GM12878 (cell line): ENCODE measurements at regions not wholly inside any gene's neighbourhood (a gene's known extent, or its start where the extent isn't known, plus 50 kb on each side); places are given as distances from the start of the nearest gene placed in this dataset.

ENCODE experiments used
- ATAC-seq: fragments of 200-7000 bp; cut with Tn5 transposase; 3 replicates; pipeline ENCODE4 v1.9.1; 2020; ENCODE audit warnings: mild to moderate bottlenecking, moderate library complexity
- BruUV-seq: library from RNA; stranded (reverse); fragments of 400-500 nt; replicated peaks from 2 replicates; lab custom pipeline; 2021; lab: Mats Ljungman, UMichigan
- CTCF ChIA-PET: fragments of 300-600 bp; sonication (Branson Sonifier 250); formaldehyde crosslinking; extraction: SDS; loops from one replicate; lab custom pipeline; 2021; ENCODE audit warnings: inconsistent platforms; lab: Yijun Ruan, JAX
- POLR2A ChIA-PET: fragments of 350-600 bp; formaldehyde crosslinking; extraction: SDS; loops from one replicate; lab custom pipeline; 2021; ENCODE audit warnings: inconsistent platforms; lab: Charles Lee
- RAD21 ChIA-PET: fragments of 300-600 bp; sonication (Branson Sonifier 250); formaldehyde crosslinking; loops from one replicate; lab custom pipeline; 2023; ENCODE audit warnings: antibody characterized with exemption; ENCODE audit not compliant: unreplicated experiment; lab: Charles Lee
- SMC1A ChIA-PET: fragments of 300-600 bp; sonication (Branson Sonifier 250); formaldehyde crosslinking; loops from one replicate; lab custom pipeline; 2023; ENCODE audit not compliant: unreplicated experiment, uncharacterized antibody; lab: Charles Lee
- DNase-seq: peaks from one replicate; pipeline ENCODE4 v3.0.0-alpha.2; 2011; ENCODE audit warnings: low read depth, low spot score
- FAIRE-seq: peaks from 3 replicates; lab custom pipeline; 2011; peaks lifted over from hg19 to GRCh38; lab: Jason Lieb, UNC
- H2AFZ ChIP-seq: 2 replicates; pipeline ENCODE4 v1.6.0; 2011; ENCODE audit warnings: low read depth, low read length, control low read depth; ENCODE audit not compliant: control insufficient read depth
- H3K27ac ChIP-seq: 2 replicates; pipeline ENCODE4 v1.5.1; 2011; ENCODE audit warnings: control low read depth; ENCODE audit not compliant: control insufficient read depth, insufficient read depth
- H3K27me3 ChIP-seq, 2 experiments: replicated peaks in 1 of 2; 2 replicates each; pipeline versions ENCODE4 v1.6.0 to v1.6.1; 2011; ENCODE audit warnings: low read length in 1 of 2; ENCODE audit not compliant: control insufficient read depth in 2 of 2, insufficient read depth in 2 of 2
- H3K36me3 ChIP-seq, 2 experiments: 2 replicates each; pipeline ENCODE4 v1.5.1; 2011; ENCODE audit warnings: low read length in 1 of 2; ENCODE audit not compliant: control insufficient read depth in 2 of 2, insufficient read depth in 2 of 2
- H3K4me1 ChIP-seq: 2 replicates; pipeline ENCODE4 v1.6.1; 2011; ENCODE audit warnings: mild to moderate bottlenecking, low read length, moderate library complexity, mixed read lengths; ENCODE audit not compliant: control insufficient read depth, insufficient read depth
- H3K4me2 ChIP-seq: 2 replicates; pipeline ENCODE4 v1.6.0; 2011; ENCODE audit warnings: control low read depth; ENCODE audit not compliant: control insufficient read depth, insufficient read depth
- H3K4me3 ChIP-seq: fragments of 200-600 bp; sonication (generic); 2 replicates; pipeline ENCODE4 v1.5.1; 2016
- H3K79me2 ChIP-seq: 2 replicates; pipeline ENCODE4 v1.6.0; 2011; ENCODE audit warnings: low read length; ENCODE audit not compliant: control insufficient read depth, insufficient read depth
- H3K9ac ChIP-seq: 2 replicates; pipeline ENCODE4 v1.8.0; 2011; ENCODE audit warnings: low read length, control low read depth, mixed read lengths; ENCODE audit not compliant: control insufficient read depth, insufficient read depth
- H3K9me3 ChIP-seq: replicated peaks from 3 replicates; pipeline ENCODE4 v1.5.1; 2011; ENCODE audit warnings: mild to moderate bottlenecking, low read length; ENCODE audit not compliant: control insufficient read depth, insufficient read depth
- H4K20me1 ChIP-seq: 2 replicates; pipeline ENCODE4 v1.6.0; 2011; ENCODE audit not compliant: control insufficient read depth, insufficient read depth
- FOXM1 ChIP-seq: IDR thresholded peaks from 2 replicates; pipeline ENCODE4 v1.6.1; 2012; ENCODE audit warnings: low read depth, mild to moderate bottlenecking, inconsistent platforms, low read length, moderate library complexity
- GATAD2B ChIP-seq: fragments of 450-650 bp; conservative IDR thresholded peaks from 2 replicates; pipeline ENCODE4 v1.6.1; 2017; ENCODE audit warnings: low read depth, mild to moderate bottlenecking, moderate library complexity
- HDAC6 ChIP-seq: fragments of 200-600 bp; sonication (generic); IDR thresholded peaks from one replicate; pipeline ENCODE4 v1.8.0; 2017; ENCODE audit warnings: antibody characterized with exemption; ENCODE audit not compliant: unreplicated experiment
- SRF ChIP-seq, 2 experiments: IDR thresholded peaks; 2 replicates each; pipeline ENCODE4 v1.6.1; 2011; ENCODE audit warnings: low read depth in 2 of 2, low read length in 2 of 2, mild to moderate bottlenecking in 1 of 2, moderate library complexity in 1 of 2
- in situ Hi-C: fragments of 300-500 bp; cut with MboI; formaldehyde crosslinking; loops from 9 replicates; pipeline ENCODE4 v1.14.3; 2018; ENCODE audit warnings: mixed read lengths
- intact Hi-C: fragments of 100-400 bp; cut with micrococcal nuclease; formaldehyde crosslinking; loops from one replicate; pipeline ENCODE4 v1.14.2; 2022; ENCODE audit not compliant: unreplicated experiment
- TF ChIP-seq, protein P1 (sequence below): IDR thresholded peaks from 2 replicates; pipeline ENCODE4 v1.6.1; 2011; ENCODE audit warnings: mild to moderate bottlenecking, low read depth, low read length, moderate library complexity; ENCODE audit not compliant: insufficient replicate concordance
- TF ChIP-seq, protein P2 (sequence below): fragments of 450-650 bp; IDR thresholded peaks from 2 replicates; pipeline ENCODE4 v1.6.1; 2017; ENCODE audit warnings: mild to moderate bottlenecking
- TF ChIP-seq, protein P3 (sequence below): fragments of 450-650 bp; IDR thresholded peaks from 2 replicates; pipeline ENCODE4 v1.6.1; 2017; ENCODE audit warnings: antibody characterized with exemption, mild to moderate bottlenecking, moderate library complexity

DNA sequence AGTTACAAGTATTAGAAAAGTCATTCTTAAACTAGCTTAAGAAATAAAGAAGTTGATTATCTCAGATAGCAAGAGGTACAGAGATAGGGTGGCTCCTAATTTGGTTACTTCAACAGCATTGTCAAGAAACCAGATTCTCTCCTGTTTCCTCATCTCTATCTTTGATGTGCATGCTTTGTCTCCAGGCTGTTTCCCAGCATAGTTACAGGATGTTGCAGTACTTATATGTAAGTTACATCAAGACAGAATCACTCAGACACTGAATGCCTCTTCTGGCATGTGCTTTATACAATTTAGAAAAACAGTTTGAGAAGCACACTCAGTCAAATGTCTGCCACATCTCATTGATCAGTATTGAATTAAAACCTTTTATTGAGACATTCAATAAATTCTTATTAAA is 189.5 kb upstream of the UBE2E3 start:
- TF ChIP-seq FOXM1 (no peak), GATAD2B (no peak), SRF (IDR thresholded peaks at IDR 0.05; ENCODE audit: low read depth in 2 of 2, low read length in 2 of 2) (no peak), HDAC6 (no peak)
- TF ChIP-seq, protein P1, sequence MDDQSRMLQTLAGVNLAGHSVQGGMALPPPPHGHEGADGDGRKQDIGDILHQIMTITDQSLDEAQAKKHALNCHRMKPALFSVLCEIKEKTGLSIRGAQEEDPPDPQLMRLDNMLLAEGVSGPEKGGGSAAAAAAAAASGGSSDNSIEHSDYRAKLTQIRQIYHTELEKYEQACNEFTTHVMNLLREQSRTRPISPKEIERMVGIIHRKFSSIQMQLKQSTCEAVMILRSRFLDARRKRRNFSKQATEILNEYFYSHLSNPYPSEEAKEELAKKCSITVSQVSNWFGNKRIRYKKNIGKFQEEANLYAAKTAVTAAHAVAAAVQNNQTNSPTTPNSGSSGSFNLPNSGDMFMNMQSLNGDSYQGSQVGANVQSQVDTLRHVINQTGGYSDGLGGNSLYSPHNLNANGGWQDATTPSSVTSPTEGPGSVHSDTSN = no peak
- TF ChIP-seq, protein P2, sequence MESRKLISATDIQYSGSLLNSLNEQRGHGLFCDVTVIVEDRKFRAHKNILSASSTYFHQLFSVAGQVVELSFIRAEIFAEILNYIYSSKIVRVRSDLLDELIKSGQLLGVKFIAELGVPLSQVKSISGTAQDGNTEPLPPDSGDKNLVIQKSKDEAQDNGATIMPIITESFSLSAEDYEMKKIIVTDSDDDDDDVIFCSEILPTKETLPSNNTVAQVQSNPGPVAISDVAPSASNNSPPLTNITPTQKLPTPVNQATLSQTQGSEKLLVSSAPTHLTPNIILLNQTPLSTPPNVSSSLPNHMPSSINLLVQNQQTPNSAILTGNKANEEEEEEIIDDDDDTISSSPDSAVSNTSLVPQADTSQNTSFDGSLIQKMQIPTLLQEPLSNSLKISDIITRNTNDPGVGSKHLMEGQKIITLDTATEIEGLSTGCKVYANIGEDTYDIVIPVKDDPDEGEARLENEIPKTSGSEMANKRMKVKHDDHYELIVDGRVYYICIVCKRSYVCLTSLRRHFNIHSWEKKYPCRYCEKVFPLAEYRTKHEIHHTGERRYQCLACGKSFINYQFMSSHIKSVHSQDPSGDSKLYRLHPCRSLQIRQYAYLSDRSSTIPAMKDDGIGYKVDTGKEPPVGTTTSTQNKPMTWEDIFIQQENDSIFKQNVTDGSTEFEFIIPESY = no peak
- TF ChIP-seq, protein P3, sequence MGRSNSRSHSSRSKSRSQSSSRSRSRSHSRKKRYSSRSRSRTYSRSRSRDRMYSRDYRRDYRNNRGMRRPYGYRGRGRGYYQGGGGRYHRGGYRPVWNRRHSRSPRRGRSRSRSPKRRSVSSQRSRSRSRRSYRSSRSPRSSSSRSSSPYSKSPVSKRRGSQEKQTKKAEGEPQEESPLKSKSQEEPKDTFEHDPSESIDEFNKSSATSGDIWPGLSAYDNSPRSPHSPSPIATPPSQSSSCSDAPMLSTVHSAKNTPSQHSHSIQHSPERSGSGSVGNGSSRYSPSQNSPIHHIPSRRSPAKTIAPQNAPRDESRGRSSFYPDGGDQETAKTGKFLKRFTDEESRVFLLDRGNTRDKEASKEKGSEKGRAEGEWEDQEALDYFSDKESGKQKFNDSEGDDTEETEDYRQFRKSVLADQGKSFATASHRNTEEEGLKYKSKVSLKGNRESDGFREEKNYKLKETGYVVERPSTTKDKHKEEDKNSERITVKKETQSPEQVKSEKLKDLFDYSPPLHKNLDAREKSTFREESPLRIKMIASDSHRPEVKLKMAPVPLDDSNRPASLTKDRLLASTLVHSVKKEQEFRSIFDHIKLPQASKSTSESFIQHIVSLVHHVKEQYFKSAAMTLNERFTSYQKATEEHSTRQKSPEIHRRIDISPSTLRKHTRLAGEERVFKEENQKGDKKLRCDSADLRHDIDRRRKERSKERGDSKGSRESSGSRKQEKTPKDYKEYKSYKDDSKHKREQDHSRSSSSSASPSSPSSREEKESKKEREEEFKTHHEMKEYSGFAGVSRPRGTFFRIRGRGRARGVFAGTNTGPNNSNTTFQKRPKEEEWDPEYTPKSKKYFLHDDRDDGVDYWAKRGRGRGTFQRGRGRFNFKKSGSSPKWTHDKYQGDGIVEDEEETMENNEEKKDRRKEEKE = no peak
- intact Hi-C loops (no loop called here), in situ Hi-C loops (no loop called here)
- Histone ChIP-seq H3K36me3 (no peaks in the 10 kb centered on the region), H2AFZ (no peak overlapping the region), H3K4me1 (no peaks in the 10 kb centered on the region), H3K27ac (no peak overlapping the region), H3K79me2 (no peaks in the 10 kb centered on the region), H3K27me3 (no peaks in the 10 kb centered on the region), H3K9ac (no peak overlapping the region), H3K4me2 (no peak overlapping the region), H3K9me3 (no peaks in the 10 kb centered on the region), H3K4me3 (no peak overlapping the region), H4K20me1 (no peaks in the 10 kb centered on the region)
- no peak for DNase-seq
- BruUV-seq = no TSS peak
- SMC1A ChIA-PET = interaction anchor here (1.3 kb wide), 1 partner anchor 13 kb away, joined by 3 read pairs; no protein-coding TSS in a partner anchor
- no peak for FAIRE-seq
- CTCF ChIA-PET = interaction anchor here (2.1 kb wide), 1 partner anchor 267 kb away, joined by 5 read pairs; no protein-coding TSS in a partner anchor
- ATAC-seq = no peak
- RAD21 ChIA-PET = no interaction called here
- POLR2A ChIA-PET = no interaction called here
